B cell (primary cell): ENCODE measurements at regions not wholly inside any gene's neighbourhood (a gene's known extent, or its start where the extent isn't known, plus 50 kb on each side); places are given as distances from the start of the nearest gene placed in this dataset.

ENCODE experiments used
- ATAC-seq: fragments of 200-7000 bp; cut with Tn5 transposase; one replicate; pipeline ENCODE4 v1.10.0; 2021; ENCODE audit warnings: low read depth, mild to moderate bottlenecking, moderate number of reproducible peaks, moderate library complexity
- CTCF ChIA-PET: fragments of 350-600 bp; sonication (Branson Sonifier 250); formaldehyde crosslinking; loops from one replicate; lab custom pipeline; 2021; ENCODE audit warnings: antibody characterized with exemption, inconsistent platforms; lab: Charles Lee
- POLR2A ChIA-PET: fragments of 350-600 bp; sonication (Branson Sonifier 250); formaldehyde crosslinking; loops from one replicate; lab custom pipeline; 2021; ENCODE audit warnings: antibody characterized with exemption; lab: Charles Lee
- DNase-seq: peaks from one replicate; pipeline ENCODE4 v3.0.0; 2013
- H2AFZ ChIP-seq: 2 replicates; pipeline ENCODE4 v1.6.1; 2012; ENCODE audit warnings: mild to moderate bottlenecking, low read depth, low read length; ENCODE audit not compliant: insufficient read depth, poor library complexity, severe bottlenecking
- H3K27ac ChIP-seq, 2 donors: 1 replicate in 1 of 2; 2 replicates in 1 of 2; pipeline ENCODE4 v1.5.1; 2012 to 2013; ENCODE audit warnings: low read length in 2 of 2, mild to moderate bottlenecking in 2 of 2, moderate library complexity in 1 of 2
- H3K27me3 ChIP-seq, 4 experiments: fragments of 200-600 bp in 1 of 4; sonication (generic) in 1 of 4; replicated peaks in 1 of 4; 1 replicate in 2 of 4; 2 replicates in 2 of 4; pipeline versions ENCODE4 v1.6.1 to v1.7.0; 2013 to 2016; ENCODE audit warnings: low read length in 3 of 4, mild to moderate bottlenecking in 2 of 4, mixed read lengths in 1 of 4, moderate library complexity in 1 of 4; ENCODE audit not compliant: insufficient read depth in 4 of 4, control insufficient read depth in 3 of 4; ENCODE audit errors: control extremely low read depth in 1 of 4
- H3K36me3 ChIP-seq, 2 experiments: replicated peaks in 1 of 2; 1 replicate in 1 of 2; 2 replicates in 1 of 2; pipeline versions ENCODE4 v1.6.1 to v1.7.1; 2013; ENCODE audit warnings: low read length in 1 of 2; ENCODE audit not compliant: insufficient read depth in 2 of 2, control insufficient read depth in 1 of 2; ENCODE audit errors: control extremely low read depth in 1 of 2, extremely low read depth in 1 of 2
- H3K4me1 ChIP-seq, 2 donors: fragments of 200-600 bp in 1 of 2; sonication (generic) in 1 of 2; 1 replicate in 1 of 2; 2 replicates in 1 of 2; pipeline versions ENCODE4 v1.5.1 to v1.6.1; 2013 to 2017; ENCODE audit warnings: low read length in 2 of 2; ENCODE audit not compliant: control insufficient read depth in 2 of 2, insufficient read depth in 2 of 2
- H3K4me2 ChIP-seq: replicated peaks from 2 replicates; pipeline ENCODE3; 2012; ENCODE audit warnings: mild to moderate bottlenecking, low read depth, low read length; ENCODE audit not compliant: poor library complexity, severe bottlenecking
- H3K4me3 ChIP-seq, 5 experiments: fragments of 200-600 bp in 1 of 5; sonication (generic) in 1 of 5; 1 replicate in 3 of 5; 2 replicates in 2 of 5; pipeline versions ENCODE4 v1.5.1 to v1.7.0; 2011 to 2016; ENCODE audit warnings: low read length in 4 of 5, mild to moderate bottlenecking in 4 of 5, low read depth in 2 of 5, control low read depth in 1 of 5, moderate library complexity in 1 of 5; ENCODE audit not compliant: insufficient read depth in 1 of 5; ENCODE audit errors: control extremely low read depth in 1 of 5, extremely low read depth in 1 of 5
- H3K79me2 ChIP-seq: fragments of 200-600 bp; sonication (generic); one replicate; pipeline ENCODE4 v1.6.0; 2016; ENCODE audit warnings: low read length; ENCODE audit not compliant: control insufficient read depth, insufficient read depth
- H3K9ac ChIP-seq: fragments of 200-600 bp; sonication (generic); 2 replicates; pipeline ENCODE4 v1.6.1; 2017; ENCODE audit warnings: mild to moderate bottlenecking, low read length, moderate library complexity
- H3K9me3 ChIP-seq, 3 donors: one replicate each; pipeline versions ENCODE4 v1.6.1 to v1.7.1; 2013; ENCODE audit warnings: low read length in 2 of 3; ENCODE audit not compliant: control insufficient read depth in 2 of 3, insufficient read depth in 1 of 3; ENCODE audit errors: control extremely low read depth in 1 of 3
- H4K20me1 ChIP-seq: 2 replicates; pipeline ENCODE4 v1.6.0; 2012; ENCODE audit warnings: mild to moderate bottlenecking, low read length; ENCODE audit not compliant: insufficient read depth, control insufficient read depth, poor library complexity, severe bottlenecking
- H3K27ac Mint-ChIP-seq: one replicate; pipeline ENCODE4 v1.8.0; 2021; ENCODE audit warnings: mixed read lengths
- H3K27me3 Mint-ChIP-seq: one replicate; pipeline ENCODE4 v1.8.0; 2021; ENCODE audit warnings: mixed read lengths
- H3K4me1 Mint-ChIP-seq: one replicate; pipeline ENCODE4 v1.8.0; 2021; ENCODE audit warnings: mixed read lengths
- H3K4me3 Mint-ChIP-seq: one replicate; pipeline ENCODE4 v1.8.0; 2021; ENCODE audit warnings: mixed read lengths
- H3K9me3 Mint-ChIP-seq: one replicate; pipeline ENCODE4 v1.8.0; 2022; ENCODE audit warnings: mixed read lengths; ENCODE audit not compliant: insufficient read depth
- CTCF ChIP-seq: fragments of 200-600 bp; IDR thresholded peaks from one replicate; pipeline ENCODE4 v1.8.0; 2022; ENCODE audit warnings: antibody characterized with exemption, mild to moderate bottlenecking
- EZH2 ChIP-seq: IDR thresholded peaks from 2 replicates; pipeline ENCODE4 v1.6.1; 2012; ENCODE audit warnings: borderline replicate concordance, low read depth, mild to moderate bottlenecking, moderate library complexity, low read length; ENCODE audit not compliant: insufficient read depth, poor library complexity, severe bottlenecking
- WGBS: methylation state at CpG from one replicate; pipeline ENCODE4 v1.1.5; 2013; ENCODE audit warnings: missing lambda C conversion rate; ENCODE audit not compliant: insufficient coverage; 5-methylcytosine and 5-hydroxymethylcytosine counted together
- intact Hi-C: fragments of 100-400 bp; cut with micrococcal nuclease; formaldehyde crosslinking; loops from one replicate; pipeline ENCODE4 v1.10.0; 2022

- no peaks in the 10 kb centered on the region for H3K4me1 Mint-ChIP-seq
- no peak overlapping the region for H3K4me2 ChIP-seq
- no CpG with 5 or more reads among the region's 1 CpG for WGBS
- no peak overlapping the region for H3K4me3 Mint-ChIP-seq
- ATAC-seq: no peak
- no peaks in the 10 kb centered on the region for H3K9me3 ChIP-seq
- H3K9ac ChIP-seq: no peak overlapping the region
- ChIA-PET CTCF (no interaction called here), POLR2A (no interaction called here)
- no peak overlapping the region for H3K4me3 ChIP-seq
- no peak for TF ChIP-seq EZH2
- TF ChIP-seq CTCF: no peak
- H3K36me3 ChIP-seq: no peaks in the 10 kb centered on the region
- H3K4me1 ChIP-seq: no peaks in the 10 kb centered on the region
- peaks cover 3% of the 10 kb centered on the region for H3K27me3 Mint-ChIP-seq
- intact Hi-C loops: no loop called here
- DNase-seq: no peak
- H3K79me2 ChIP-seq: no peaks in the 10 kb centered on the region
- H3K27ac ChIP-seq: no peak overlapping the region
- H3K27ac Mint-ChIP-seq: no peak overlapping the region
- H2AFZ ChIP-seq: no peak overlapping the region
- no peaks in the 10 kb centered on the region for H3K9me3 Mint-ChIP-seq
- H3K27me3 ChIP-seq: no peaks in the 10 kb centered on the region
- no peaks in the 10 kb centered on the region for H4K20me1 ChIP-seq
Observed at GRCh38 chr10:60497364-60497763, 107.7 kb upstream of the ANK3 start.

- Histone ChIP-seq H3K36me3 (no peaks in the 10 kb centered on the region), H3K27ac (no peak overlapping the region), H4K20me1 (no peaks in the 10 kb centered on the region), H3K9me3 (no peaks in the 10 kb centered on the region), H3K9ac (no peak overlapping the region), H3K79me2 (no peaks in the 10 kb centered on the region), H3K4me1 (no peaks in the 10 kb centered on the region), H2AFZ (no peak overlapping the region), H3K27me3 (no peaks in the 10 kb centered on the region), H3K4me2 (no peak overlapping the region), H3K4me3 (no peak overlapping the region)
- no peaks in the 10 kb centered on the region for H3K4me1 Mint-ChIP-seq
- H3K27ac Mint-ChIP-seq: no peak overlapping the region
- WGBS: no CpG with 5 or more reads among the region's 2 CpGs
- DNase-seq (no peak), ATAC-seq (no peak)
- intact Hi-C loops: no loop called here
- no peak overlapping the region for H3K4me3 Mint-ChIP-seq
- no peaks in the 10 kb centered on the region for H3K9me3 Mint-ChIP-seq
- ChIA-PET POLR2A (interaction anchor here (0.7 kb wide), 1 partner anchor 52 kb away, joined by 5 read pairs; no protein-coding TSS in a partner anchor), CTCF (no interaction called here)
- TF ChIP-seq EZH2 (no peak), CTCF (no peak)
- H3K27me3 Mint-ChIP-seq: peaks cover 3% of the 10 kb centered on the region
Observed at GRCh38 chr10:60496181-60496580, 106.5 kb upstream of the ANK3 start.
